MM.1S (cell line): ENCODE measurements at regions not wholly inside any gene's neighbourhood (a gene's known extent, or its start where the extent isn't known, plus 50 kb on each side); places are given as distances from the start of the nearest gene placed in this dataset.

Experiments used
- DNase-seq: peaks from one replicate; pipeline ENCODE4 v3.0.0-alpha.2; 2015
- H2AFZ ChIP-seq: fragments of 300-600 bp; sonication (generic); 2 replicates; pipeline ENCODE4 v1.6.0; 2016; ENCODE audit warnings: antibody characterized with exemption, low read length
- H3F3A ChIP-seq: fragments of 300-600 bp; sonication (generic); 2 replicates; pipeline ENCODE4 v1.6.1; 2016; ENCODE audit warnings: mild to moderate bottlenecking, antibody characterized with exemption, low read length, moderate library complexity, mixed read lengths; ENCODE audit not compliant: insufficient read depth
- H3K27ac ChIP-seq: fragments of 300-600 bp; sonication (generic); 2 replicates; pipeline ENCODE4 v1.5.1; 2016; ENCODE audit warnings: mild to moderate bottlenecking, low read length
- H3K27me3 ChIP-seq: fragments of 300-600 bp; sonication (generic); replicated peaks from 2 replicates; pipeline ENCODE4 v1.6.0; 2016; ENCODE audit warnings: low read length; ENCODE audit not compliant: insufficient read depth
- H3K36me3 ChIP-seq: fragments of 300-600 bp; sonication (generic); replicated peaks from 2 replicates; pipeline ENCODE4 v1.6.1; 2016; ENCODE audit warnings: mild to moderate bottlenecking, low read length, mixed read lengths; ENCODE audit not compliant: insufficient read depth
- H3K4me1 ChIP-seq: fragments of 300-600 bp; sonication (generic); 2 replicates; pipeline ENCODE4 v1.6.1; 2016; ENCODE audit warnings: low read length, mixed read lengths
- H3K4me2 ChIP-seq: fragments of 300-600 bp; sonication (generic); 2 replicates; pipeline ENCODE4 v1.6.0; 2016; ENCODE audit warnings: low read depth, low read length
- H3K4me3 ChIP-seq: fragments of 300-600 bp; sonication (generic); 2 replicates; pipeline ENCODE4 v1.5.1; 2016; ENCODE audit warnings: low read length, mixed read lengths
- H3K79me2 ChIP-seq: fragments of 300-600 bp; sonication (generic); 2 replicates; pipeline ENCODE4 v1.6.1; 2016; ENCODE audit warnings: mixed run types, low read length, mixed read lengths
- H3K9ac ChIP-seq: fragments of 300-600 bp; sonication (generic); 2 replicates; pipeline ENCODE4 v1.6.1; 2016; ENCODE audit warnings: low read length, mixed read lengths
- H3K9me2 ChIP-seq: fragments of 300-600 bp; sonication (generic); replicated peaks from 2 replicates; pipeline ENCODE4 v1.6.1; 2016; ENCODE audit warnings: mild to moderate bottlenecking, low read length, mixed read lengths; ENCODE audit not compliant: insufficient read depth
- H3K9me3 ChIP-seq: fragments of 300-600 bp; sonication (generic); replicated peaks from 2 replicates; pipeline ENCODE4 v1.6.1; 2016; ENCODE audit warnings: mild to moderate bottlenecking, low read length, mixed read lengths; ENCODE audit not compliant: insufficient read depth
- H4K20me1 ChIP-seq: fragments of 300-600 bp; sonication (generic); 2 replicates; pipeline ENCODE4 v1.6.1; 2016; ENCODE audit warnings: mild to moderate bottlenecking, low read length, moderate library complexity, mixed read lengths; ENCODE audit not compliant: insufficient read depth
- CTCF ChIP-seq: fragments of 300-600 bp; sonication (generic); IDR thresholded peaks from 2 replicates; pipeline ENCODE4 v1.5.1; 2016; ENCODE audit warnings: antibody characterized with exemption, low read length, mixed read lengths
- EZH2 ChIP-seq: fragments of 300-600 bp; sonication (generic); optimal IDR thresholded peaks from 2 replicates; pipeline ENCODE3; 2017; ENCODE audit warnings: low read depth, mild to moderate bottlenecking, antibody characterized with exemption, low read length, mixed read lengths
- EZH2phosphoT487 ChIP-seq: fragments of 300-600 bp; sonication (generic); IDR thresholded peaks from 2 replicates; pipeline ENCODE4 v1.6.1; 2018; ENCODE audit warnings: antibody characterized with exemption, low read length

GRCh38 chr13:30141775-30142485, 165.4 kb downstream of the KATNAL1 start:
- Histone ChIP-seq H3K4me2 (no peak overlapping the region), H4K20me1 (no peaks in the 10 kb centered on the region), H3K27ac (no peak overlapping the region), H3K4me3 (no peak overlapping the region), H3K4me1 (no peaks in the 10 kb centered on the region), H3K9ac (no peak overlapping the region), H3K36me3 (no peaks in the 10 kb centered on the region), H3K27me3 (no peaks in the 10 kb centered on the region), H3F3A (no peaks in the 10 kb centered on the region), H3K9me2 (no peaks in the 10 kb centered on the region), H3K9me3 (no peaks in the 10 kb centered on the region), H2AFZ (no peak overlapping the region), H3K79me2 (no peaks in the 10 kb centered on the region)
- no peak for TF ChIP-seq EZH2
- TF ChIP-seq CTCF: no peak
- no peak for TF ChIP-seq EZH2phosphoT487
- no peak for DNase-seq

GRCh38 chr13:30140973-30141372, 166.4 kb downstream of the KATNAL1 start:
- H3K4me2 ChIP-seq: no peak overlapping the region
- TF ChIP-seq EZH2 (no peak), EZH2phosphoT487 (no peak), CTCF (no peak)
- no peak overlapping the region for H2AFZ ChIP-seq
- H3K4me1 ChIP-seq: no peaks in the 10 kb centered on the region
- H3K79me2 ChIP-seq: no peaks in the 10 kb centered on the region
- no peak overlapping the region for H3K4me3 ChIP-seq
- no peaks in the 10 kb centered on the region for H3K36me3 ChIP-seq
- no peaks in the 10 kb centered on the region for H3K9me2 ChIP-seq
- no peak for DNase-seq
- no peaks in the 10 kb centered on the region for H3K9me3 ChIP-seq
- H3K27ac ChIP-seq: no peak overlapping the region
- no peaks in the 10 kb centered on the region for H3K27me3 ChIP-seq
- no peak overlapping the region for H3K9ac ChIP-seq
- no peaks in the 10 kb centered on the region for H4K20me1 ChIP-seq
- H3F3A ChIP-seq: no peaks in the 10 kb centered on the region

- H3K4me3 ChIP-seq: no peak overlapping the region
- H4K20me1 ChIP-seq: no peaks in the 10 kb centered on the region
- H3K27me3 ChIP-seq: no peaks in the 10 kb centered on the region
- no peaks in the 10 kb centered on the region for H3F3A ChIP-seq
- no peaks in the 10 kb centered on the region for H3K9me3 ChIP-seq
- no peak overlapping the region for H3K9ac ChIP-seq
- no peak overlapping the region for H3K27ac ChIP-seq
- no peaks in the 10 kb centered on the region for H3K4me1 ChIP-seq
- no peaks in the 10 kb centered on the region for H3K36me3 ChIP-seq
- DNase-seq: no peak
- H3K9me2 ChIP-seq: no peaks in the 10 kb centered on the region
- TF ChIP-seq CTCF: no peak
- TF ChIP-seq EZH2: no peak
- TF ChIP-seq EZH2phosphoT487: no peak
- H3K79me2 ChIP-seq: no peaks in the 10 kb centered on the region
- H3K4me2 ChIP-seq: no peak overlapping the region
- no peak overlapping the region for H2AFZ ChIP-seq
Observed at GRCh38 chr13:30138511-30138910, 168.8 kb downstream of the KATNAL1 start.
